Keratinocyte (primary cell): ENCODE measurements at regions not wholly inside any gene's neighbourhood (a gene's known extent, or its start where the extent isn't known, plus 50 kb on each side); places are given as distances from the start of the nearest gene placed in this dataset.

ENCODE experiments used
- DNase-seq: peaks from one replicate; pipeline ENCODE4 v3.0.0-alpha.2; 2011; ENCODE audit warnings: low read depth, missing footprints, low spot score
- FAIRE-seq: peaks from 2 replicates; lab custom pipeline; 2011; peaks lifted over from hg19 to GRCh38; lab: Jason Lieb, UNC
- H2AFZ ChIP-seq: 2 replicates; pipeline ENCODE4 v1.6.0; 2012; ENCODE audit warnings: low read length, control low read depth, inconsistent platforms; ENCODE audit not compliant: control insufficient read depth
- H3K27ac ChIP-seq: 2 replicates; pipeline ENCODE4 v1.5.1; 2011; ENCODE audit warnings: low read length; ENCODE audit not compliant: control insufficient read depth, insufficient read depth
- H3K27me3 ChIP-seq: 3 replicates; pipeline ENCODE4 v1.6.0; 2011; ENCODE audit warnings: low read length; ENCODE audit not compliant: control insufficient read depth, insufficient read depth; ENCODE audit errors: extremely low read depth
- H3K36me3 ChIP-seq, 2 experiments: 2 replicates in 1 of 2; 3 replicates in 1 of 2; pipeline ENCODE4 v1.5.1; 2011; ENCODE audit warnings: low read length in 2 of 2, mild to moderate bottlenecking in 1 of 2; ENCODE audit not compliant: control insufficient read depth in 2 of 2, insufficient read depth in 2 of 2; ENCODE audit errors: extremely low read depth in 1 of 2
- H3K4me1 ChIP-seq: 3 replicates; pipeline ENCODE4 v1.5.1; 2011; ENCODE audit warnings: low read length; ENCODE audit not compliant: control insufficient read depth, insufficient read depth; ENCODE audit errors: extremely low read depth
- H3K4me2 ChIP-seq: 3 replicates; pipeline ENCODE4 v1.6.0; 2011; ENCODE audit warnings: low read depth, low read length; ENCODE audit not compliant: control insufficient read depth, insufficient read depth; ENCODE audit errors: extremely low read depth
- H3K4me3 ChIP-seq, 3 experiments: fragments of 200-600 bp in 1 of 3; sonication (generic) in 1 of 3; 2 replicates in 2 of 3; 3 replicates in 1 of 3; pipeline ENCODE4 v1.5.1; 2011 to 2016; ENCODE audit warnings: low read length in 3 of 3, mild to moderate bottlenecking in 3 of 3, control low read depth in 2 of 3, inconsistent platforms in 1 of 3, low read depth in 1 of 3, mixed read lengths in 1 of 3, mixed run types in 1 of 3, moderate library complexity in 1 of 3; ENCODE audit not compliant: control insufficient read depth in 2 of 3, insufficient read depth in 2 of 3; ENCODE audit errors: extremely low read depth in 1 of 3
- H3K79me2 ChIP-seq: 2 replicates; pipeline ENCODE4 v1.6.0; 2012; ENCODE audit warnings: low read length; ENCODE audit not compliant: control insufficient read depth, insufficient read depth
- H3K9ac ChIP-seq: 3 replicates; pipeline ENCODE4 v1.6.0; 2011; ENCODE audit warnings: low read length; ENCODE audit not compliant: control insufficient read depth, insufficient read depth; ENCODE audit errors: extremely low read depth
- H3K9me1 ChIP-seq: 3 replicates; pipeline ENCODE4 v1.6.0; 2011; ENCODE audit warnings: low read length; ENCODE audit not compliant: control insufficient read depth, insufficient read depth; ENCODE audit errors: extremely low read depth
- H3K9me3 ChIP-seq: 2 replicates; pipeline ENCODE4 v1.5.1; 2012; ENCODE audit warnings: low read depth, low read length; ENCODE audit not compliant: control insufficient read depth
- H4K20me1 ChIP-seq: 3 replicates; pipeline ENCODE4 v1.6.0; 2011; ENCODE audit warnings: low read length; ENCODE audit not compliant: control insufficient read depth, insufficient read depth; ENCODE audit errors: extremely low read depth
- CTCF ChIP-seq, 3 experiments: IDR thresholded peaks in 1 of 3; conservative IDR thresholded peaks in 1 of 3; optimal IDR thresholded peaks in 1 of 3; 2 replicates in 2 of 3; 3 replicates in 1 of 3; pipeline versions ENCODE3 to v1.5.1; 2011; ENCODE audit warnings: low read length in 3 of 3, mild to moderate bottlenecking in 3 of 3, moderate library complexity in 2 of 3, control low read depth in 1 of 3, inconsistent platforms in 1 of 3; ENCODE audit not compliant: insufficient read depth in 2 of 3; ENCODE audit errors: extremely low read depth in 1 of 3
- EZH2 ChIP-seq: IDR thresholded peaks from one replicate; pipeline ENCODE4 v1.6.1; 2012; ENCODE audit warnings: inconsistent platforms, mild to moderate bottlenecking, low read length, moderate library complexity
- dilution Hi-C: fragments of 300-500 bp; cut with MboI; formaldehyde crosslinking; loops from one replicate; pipeline ENCODE4 v1.7.0; 2020; ENCODE audit warnings: low sequenced_read_pairs; ENCODE audit not compliant: extremely low pct_ligation_motif_present

DNA sequence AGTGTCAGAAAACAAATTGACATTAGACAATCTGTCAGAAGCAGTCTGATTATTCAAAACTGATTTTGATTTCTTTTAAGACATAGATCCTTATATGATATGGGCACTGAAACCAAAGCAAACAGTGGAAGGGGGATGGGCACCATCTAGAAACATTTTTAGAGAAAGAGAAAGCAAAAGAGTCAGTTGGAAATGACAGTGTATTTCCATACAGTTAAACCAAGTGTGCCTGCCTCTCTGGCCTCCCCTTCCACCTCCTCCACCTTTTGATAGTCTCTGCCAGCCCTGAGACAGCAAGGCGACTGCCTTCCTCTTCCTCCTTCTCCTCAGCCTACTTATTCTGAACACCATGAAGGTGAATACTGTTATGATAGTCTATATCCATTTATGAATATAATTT, 949.7 kb downstream of the AMY1C start:
- no peak overlapping the region for H3K4me3 ChIP-seq
- no peak for DNase-seq
- no peaks in the 10 kb centered on the region for H3K79me2 ChIP-seq
- no peak overlapping the region for H3K9ac ChIP-seq
- FAIRE-seq = no peak
- no peaks in the 10 kb centered on the region for H3K4me1 ChIP-seq
- TF ChIP-seq CTCF (optimal IDR thresholded peaks at IDR 0.05 in 1 of 3, IDR thresholded peaks at IDR 0.05 in 1 of 3, conservative IDR thresholded peaks at IDR 0.05 in 1 of 3; ENCODE audit: extremely low read depth in 1 of 3, insufficient read depth in 2 of 3, low read length in 3 of 3) (no peak), EZH2 (no peak)
- dilution Hi-C loops = no loop called here
- H3K27me3 ChIP-seq = no peaks in the 10 kb centered on the region
- no peak overlapping the region for H2AFZ ChIP-seq
- H3K36me3 ChIP-seq = no peaks in the 10 kb centered on the region
- H3K9me3 ChIP-seq = no peaks in the 10 kb centered on the region
- no peak overlapping the region for H3K4me2 ChIP-seq
- H4K20me1 ChIP-seq = no peaks in the 10 kb centered on the region
- no peaks in the 10 kb centered on the region for H3K9me1 ChIP-seq
- no peak overlapping the region for H3K27ac ChIP-seq

- no peak for DNase-seq
- no peak overlapping the region for H3K9ac ChIP-seq
Observed at GRCh38 chr1:104702731-104703130, 953.0 kb downstream of the AMY1C start.

More at GRCh38 chr1:104702731-104703130, 953.0 kb downstream of the AMY1C start:
- Histone ChIP-seq H4K20me1 (no peaks in the 10 kb centered on the region), H3K79me2 (no peaks in the 10 kb centered on the region), H3K9me1 (no peaks in the 10 kb centered on the region), H3K9me3 (no peaks in the 10 kb centered on the region), H3K27ac (no peak overlapping the region), H2AFZ (no peak overlapping the region), H3K4me3 (no peak overlapping the region), H3K36me3 (no peaks in the 10 kb centered on the region), H3K4me2 (no peak overlapping the region), H3K27me3 (no peaks in the 10 kb centered on the region), H3K4me1 (no peaks in the 10 kb centered on the region)
- dilution Hi-C loops = no loop called here
- TF ChIP-seq CTCF (optimal IDR thresholded peaks at IDR 0.05 in 1 of 3, IDR thresholded peaks at IDR 0.05 in 1 of 3, conservative IDR thresholded peaks at IDR 0.05 in 1 of 3; ENCODE audit: extremely low read depth in 1 of 3, insufficient read depth in 2 of 3, low read length in 3 of 3) (no peak), EZH2 (no peak)
- no peak for FAIRE-seq
